AG20443 (cell line): ENCODE measurements at regions not wholly inside any gene's neighbourhood (a gene's known extent, or its start where the extent isn't known, plus 50 kb on each side); places are given as distances from the start of the nearest gene placed in this dataset.
"Not testable (repeated sequence)": the region's sequence is repeated elsewhere in the genome, so short reads cannot be mapped to it uniquely, and the experiment has no call there.

ENCODE experiments used
- DNase-seq: peaks from one replicate; pipeline ENCODE4 v3.0.0; 2012; ENCODE audit warnings: low spot score, mixed read lengths

- DNase-seq = no peak
Observed at GRCh38 chr4:29708473-29708872, 1011.7 kb upstream of the PCDH7 start.

- DNase-seq = no peak
Observed at GRCh38 chr4:29710519-29710918, 1009.6 kb upstream of the PCDH7 start.

- DNase-seq = no peak
Observed at GRCh38 chr4:29711226-29711625, 1008.9 kb upstream of the PCDH7 start.

GRCh38 chr4:29717287-29718057 is 1002.7 kb upstream of the PCDH7 start:
- no peak for DNase-seq

GRCh38 chr4:29718136-29718535 is 1002.0 kb upstream of the PCDH7 start:
- no peak for DNase-seq

- DNase-seq = no peak
Observed at GRCh38 chr4:29722253-29722652, 997.9 kb upstream of the PCDH7 start.

GRCh38 chr4:29726938-29727337 is 993.2 kb upstream of the PCDH7 start:
- no peak for DNase-seq

- DNase-seq = no peak
Observed at GRCh38 chr4:29734343-29735213, 985.6 kb upstream of the PCDH7 start.

GRCh38 chr4:29756966-29757365 is 963.2 kb upstream of the PCDH7 start:
- DNase-seq = no peak

GRCh38 chr4:29762151-29762550 is 958.0 kb upstream of the PCDH7 start:
- DNase-seq = no peak

GRCh38 chr4:29770627-29771026 is 949.5 kb upstream of the PCDH7 start:
- DNase-seq = no peak

- DNase-seq = not testable (repeated sequence)
Observed at GRCh38 chr4:29788123-29788522, 932.0 kb upstream of the PCDH7 start.

GRCh38 chr4:29805245-29805644 is 914.9 kb upstream of the PCDH7 start:
- DNase-seq = no peak

GRCh38 chr4:29805916-29806480 is 914.2 kb upstream of the PCDH7 start:
- DNase-seq = no peak

GRCh38 chr4:29817961-29818360 is 902.2 kb upstream of the PCDH7 start:
- DNase-seq = no peak

GRCh38 chr4:29829067-29829466 is 891.1 kb upstream of the PCDH7 start:
- no peak for DNase-seq

- DNase-seq = no peak
Observed at GRCh38 chr4:29852537-29852936, 867.6 kb upstream of the PCDH7 start.

GRCh38 chr4:29853833-29854232 is 866.3 kb upstream of the PCDH7 start:
- DNase-seq = no peak

GRCh38 chr4:29861307-29861706 is 858.9 kb upstream of the PCDH7 start:
- no peak for DNase-seq

- DNase-seq = no peak
Observed at GRCh38 chr4:29867412-29867811, 852.8 kb upstream of the PCDH7 start.

- DNase-seq = no peak
Observed at GRCh38 chr4:29900336-29900735, 819.8 kb upstream of the PCDH7 start.

- DNase-seq = no peak
Observed at GRCh38 chr4:29908276-29908675, 811.9 kb upstream of the PCDH7 start.

- DNase-seq = no peak
Observed at GRCh38 chr4:29927895-29928294, 792.3 kb upstream of the PCDH7 start.
